Keratinocyte (primary cell): ENCODE measurements at regions not wholly inside any gene's neighbourhood (a gene's known extent, or its start where the extent isn't known, plus 50 kb on each side); places are given as distances from the start of the nearest gene placed in this dataset.

ENCODE experiments used
- EZH2 ChIP-seq: IDR thresholded peaks from one replicate; pipeline ENCODE4 v1.6.1; 2012; ENCODE audit warnings: inconsistent platforms, mild to moderate bottlenecking, low read length, moderate library complexity
- TF ChIP-seq, protein P1 (sequence below), 3 experiments: IDR thresholded peaks in 1 of 3; conservative IDR thresholded peaks in 1 of 3; optimal IDR thresholded peaks in 1 of 3; 2 replicates in 2 of 3; 3 replicates in 1 of 3; pipeline versions ENCODE3 to v1.5.1; 2011; ENCODE audit warnings: low read length in 3 of 3, mild to moderate bottlenecking in 3 of 3, moderate library complexity in 2 of 3, control low read depth in 1 of 3, inconsistent platforms in 1 of 3; ENCODE audit not compliant: insufficient read depth in 2 of 3; ENCODE audit errors: extremely low read depth in 1 of 3

DNA sequence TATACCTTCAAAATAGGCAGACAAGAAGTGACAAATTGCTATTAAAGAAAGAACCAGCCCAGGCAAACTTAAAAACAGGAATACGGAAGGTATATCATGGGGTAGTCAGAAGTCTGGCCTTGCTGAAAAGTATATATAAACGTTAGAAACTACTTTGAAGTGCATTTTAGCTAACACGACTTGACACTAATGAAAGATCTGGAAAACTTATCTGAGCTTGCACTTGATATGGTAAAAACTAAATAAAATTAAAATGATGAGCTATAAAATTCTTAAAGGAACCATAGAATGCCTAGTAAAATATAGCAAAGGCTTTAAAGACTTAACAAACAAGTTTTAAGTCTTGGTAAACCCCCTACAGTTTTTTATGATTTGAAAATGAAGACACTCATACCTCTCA lies 795.3 kb upstream of the PCDH20 start:
- TF ChIP-seq, protein P1, sequence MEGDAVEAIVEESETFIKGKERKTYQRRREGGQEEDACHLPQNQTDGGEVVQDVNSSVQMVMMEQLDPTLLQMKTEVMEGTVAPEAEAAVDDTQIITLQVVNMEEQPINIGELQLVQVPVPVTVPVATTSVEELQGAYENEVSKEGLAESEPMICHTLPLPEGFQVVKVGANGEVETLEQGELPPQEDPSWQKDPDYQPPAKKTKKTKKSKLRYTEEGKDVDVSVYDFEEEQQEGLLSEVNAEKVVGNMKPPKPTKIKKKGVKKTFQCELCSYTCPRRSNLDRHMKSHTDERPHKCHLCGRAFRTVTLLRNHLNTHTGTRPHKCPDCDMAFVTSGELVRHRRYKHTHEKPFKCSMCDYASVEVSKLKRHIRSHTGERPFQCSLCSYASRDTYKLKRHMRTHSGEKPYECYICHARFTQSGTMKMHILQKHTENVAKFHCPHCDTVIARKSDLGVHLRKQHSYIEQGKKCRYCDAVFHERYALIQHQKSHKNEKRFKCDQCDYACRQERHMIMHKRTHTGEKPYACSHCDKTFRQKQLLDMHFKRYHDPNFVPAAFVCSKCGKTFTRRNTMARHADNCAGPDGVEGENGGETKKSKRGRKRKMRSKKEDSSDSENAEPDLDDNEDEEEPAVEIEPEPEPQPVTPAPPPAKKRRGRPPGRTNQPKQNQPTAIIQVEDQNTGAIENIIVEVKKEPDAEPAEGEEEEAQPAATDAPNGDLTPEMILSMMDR (optimal IDR thresholded peaks at IDR 0.05 in 1 of 3, IDR thresholded peaks at IDR 0.05 in 1 of 3, conservative IDR thresholded peaks at IDR 0.05 in 1 of 3; ENCODE audit: extremely low read depth in 1 of 3, insufficient read depth in 2 of 3, low read length in 3 of 3): no peak
- no peak for TF ChIP-seq EZH2
